ENCODE measurements at regions not wholly inside any gene's neighbourhood (a gene's known extent, or its start where the extent isn't known, plus 50 kb on each side); places are given as distances from the start of the nearest gene placed in this dataset.

GRCh38 chr22:49586244-49586748, 241.4 kb downstream of the BRD1 start:
- Histone ChIP-seq H3K4me3 (ENCODE audit: low read length) (no peak overlapping the region), H3K27me3 (ENCODE audit: insufficient read depth, low read length) (no peaks in the 10 kb centered on the region), H3K9me3 (ENCODE audit: low read depth, low read length) (no peaks in the 10 kb centered on the region), H3K4me1 (ENCODE audit: insufficient read depth, low read length) (no peaks in the 10 kb centered on the region)

- no peaks in the 10 kb centered on the region for H3K27me3 ChIP-seq (ENCODE audit: insufficient read depth, low read length)
- H3K9me3 ChIP-seq (ENCODE audit: low read depth, low read length), result no peaks in the 10 kb centered on the region
- no peak overlapping the region for H3K4me3 ChIP-seq (ENCODE audit: low read length)
- H3K4me1 ChIP-seq (ENCODE audit: insufficient read depth, low read length), result no peaks in the 10 kb centered on the region
These were observed 242.0 kb downstream of the BRD1 start for GRCh38 chr22:49585461-49586243.

GRCh38 chr22:49583886-49584505, 243.7 kb downstream of the BRD1 start:
- Histone ChIP-seq H3K4me1 (ENCODE audit: insufficient read depth, low read length) (no peaks in the 10 kb centered on the region), H3K27me3 (ENCODE audit: insufficient read depth, low read length) (no peaks in the 10 kb centered on the region), H3K9me3 (ENCODE audit: low read depth, low read length) (no peaks in the 10 kb centered on the region), H3K4me3 (ENCODE audit: low read length) (no peak overlapping the region)

- Histone ChIP-seq H3K4me1 (ENCODE audit: insufficient read depth, low read length) (no peaks in the 10 kb centered on the region), H3K4me3 (ENCODE audit: low read length) (no peak overlapping the region), H3K9me3 (ENCODE audit: low read depth, low read length) (no peaks in the 10 kb centered on the region), H3K27me3 (ENCODE audit: insufficient read depth, low read length) (no peaks in the 10 kb centered on the region)
These were observed 244.3 kb downstream of the BRD1 start for GRCh38 chr22:49583341-49583740.

- Histone ChIP-seq H3K4me3 (ENCODE audit: low read length) (no peak overlapping the region), H3K27me3 (ENCODE audit: insufficient read depth, low read length) (no peaks in the 10 kb centered on the region), H3K9me3 (ENCODE audit: low read depth, low read length) (no peaks in the 10 kb centered on the region), H3K4me1 (ENCODE audit: insufficient read depth, low read length) (no peaks in the 10 kb centered on the region)
These were observed 245.0 kb downstream of the BRD1 start for GRCh38 chr22:49582678-49583077.

- Histone ChIP-seq H3K4me3 (ENCODE audit: low read length) (no peak overlapping the region), H3K9me3 (ENCODE audit: low read depth, low read length) (no peaks in the 10 kb centered on the region), H3K27me3 (ENCODE audit: insufficient read depth, low read length) (no peaks in the 10 kb centered on the region)
These were observed 245.5 kb downstream of the BRD1 start for GRCh38 chr22:49582181-49582580.

GRCh38 chr22:49580024-49580423, 247.6 kb downstream of the BRD1 start:
- Histone ChIP-seq H3K4me3 (ENCODE audit: low read length) (no peak overlapping the region), H3K9me3 (ENCODE audit: low read depth, low read length) (no peaks in the 10 kb centered on the region), H3K27me3 (ENCODE audit: insufficient read depth, low read length) (no peaks in the 10 kb centered on the region), H3K4me1 (ENCODE audit: insufficient read depth, low read length) (no peaks in the 10 kb centered on the region)

More at GRCh38 chr22:49582181-49582580, 245.5 kb downstream of the BRD1 start:
- no peaks in the 10 kb centered on the region for H3K4me1 ChIP-seq (ENCODE audit: insufficient read depth, low read length)

GRCh38 chr22:49577168-49578060, 250.3 kb downstream of the BRD1 start:
- H3K4me1 ChIP-seq (ENCODE audit: insufficient read depth, low read length), result peaks cover 4% of the 10 kb centered on the region
- H3K9me3 ChIP-seq (ENCODE audit: low read depth, low read length), result no peaks in the 10 kb centered on the region
- no peaks in the 10 kb centered on the region for H3K27me3 ChIP-seq (ENCODE audit: insufficient read depth, low read length)
- H3K4me3 ChIP-seq (ENCODE audit: low read length), result no peak overlapping the region

- Histone ChIP-seq H3K4me1 (ENCODE audit: insufficient read depth, low read length) (peaks cover 4% of the 10 kb centered on the region), H3K27me3 (ENCODE audit: insufficient read depth, low read length) (no peaks in the 10 kb centered on the region), H3K9me3 (ENCODE audit: low read depth, low read length) (no peaks in the 10 kb centered on the region), H3K4me3 (ENCODE audit: low read length) (no peak overlapping the region)
These were observed 251.2 kb downstream of the BRD1 start for GRCh38 chr22:49576241-49577141.

- peaks cover 4% of the 10 kb centered on the region for H3K4me1 ChIP-seq (ENCODE audit: insufficient read depth, low read length)
- no peak overlapping the region for H3K4me3 ChIP-seq (ENCODE audit: low read length)
- H3K27me3 ChIP-seq (ENCODE audit: insufficient read depth, low read length), result no peaks in the 10 kb centered on the region
- no peaks in the 10 kb centered on the region for H3K9me3 ChIP-seq (ENCODE audit: low read depth, low read length)
These were observed 252.0 kb downstream of the BRD1 start for GRCh38 chr22:49575703-49576081.

- H3K27me3 ChIP-seq (ENCODE audit: insufficient read depth, low read length), result no peaks in the 10 kb centered on the region
- peaks cover 4% of the 10 kb centered on the region for H3K4me1 ChIP-seq (ENCODE audit: insufficient read depth, low read length)
- H3K4me3 ChIP-seq (ENCODE audit: low read length), result no peak overlapping the region
- no peaks in the 10 kb centered on the region for H3K9me3 ChIP-seq (ENCODE audit: low read depth, low read length)
These were observed 252.6 kb downstream of the BRD1 start for GRCh38 chr22:49574881-49575702.

- Histone ChIP-seq H3K9me3 (ENCODE audit: low read depth, low read length) (no peaks in the 10 kb centered on the region), H3K4me1 (ENCODE audit: insufficient read depth, low read length) (peaks cover 4% of the 10 kb centered on the region), H3K27me3 (ENCODE audit: insufficient read depth, low read length) (no peaks in the 10 kb centered on the region), H3K4me3 (ENCODE audit: low read length) (no peak overlapping the region)
These were observed 253.3 kb downstream of the BRD1 start for GRCh38 chr22:49574205-49574880.

GRCh38 chr22:49573109-49573765, 254.4 kb downstream of the BRD1 start:
- no peaks in the 10 kb centered on the region for H3K27me3 ChIP-seq (ENCODE audit: insufficient read depth, low read length)
- no peak overlapping the region for H3K4me3 ChIP-seq (ENCODE audit: low read length)
- no peaks in the 10 kb centered on the region for H3K9me3 ChIP-seq (ENCODE audit: low read depth, low read length)
- H3K4me1 ChIP-seq (ENCODE audit: insufficient read depth, low read length), result peaks cover 4% of the 10 kb centered on the region

Measured in mononuclear cell (primary cell).